ENCODE measurements at regions not wholly inside any gene's neighbourhood (a gene's known extent, or its start where the extent isn't known, plus 50 kb on each side); places are given as distances from the start of the nearest gene placed in this dataset.

- H2BK120ac ChIP-seq (ENCODE audit: low read depth, low read length, poor library complexity, severe bottlenecking): no peak overlapping the region
- no peaks in the 10 kb centered on the region for H3K79me2 ChIP-seq (ENCODE audit: insufficient read depth, low read length)
- WGBS (ENCODE audit: extremely low coverage, insufficient read length, low lambda C conversion rate): no CpG with 5 or more reads among the region's 3 CpGs
- H2BK5ac ChIP-seq (ENCODE audit: insufficient read length, low read length): no peak overlapping the region
- H3K9me3 Mint-ChIP-seq: no peaks in the 10 kb centered on the region; a peak in 1 of 5 replicates
- H4K20me1 ChIP-seq (ENCODE audit: control insufficient read depth, insufficient read depth, insufficient read length): no peaks in the 10 kb centered on the region
- no peak overlapping the region for H3T11ph ChIP-seq (ENCODE audit: low read length)
- H2BK20ac ChIP-seq (ENCODE audit: low read depth, low read length, poor library complexity, severe bottlenecking): no peak overlapping the region
- no peak for DNase-seq
- no peaks in the 10 kb centered on the region; a peak in 1 of 7 replicates for H3K36me3 Mint-ChIP-seq (ENCODE audit: insufficient read depth in 1 of 3, low read depth in 3 of 3)
- H4K5ac ChIP-seq (ENCODE audit: insufficient read length, low read depth, low read length): no peak overlapping the region
- H3K56ac ChIP-seq (ENCODE audit: insufficient read length, low read depth, low read length): no peak overlapping the region
- no peaks in the 10 kb centered on the region for H3K23me2 ChIP-seq (ENCODE audit: insufficient read length, low read depth, low read length, poor library complexity, severe bottlenecking)
- no peaks in the 10 kb centered on the region for H3K27me3 ChIP-seq (ENCODE audit: insufficient read depth, low read length)
- TF ChIP-seq CTCF (conservative IDR thresholded peaks at IDR 0.05): no peak
- H2BK15ac ChIP-seq (ENCODE audit: low read depth, low read length): no peak overlapping the region
- H4K91ac ChIP-seq (ENCODE audit: insufficient read length, low read depth, low read length): no peak overlapping the region
- no peak overlapping the region for H3K18ac ChIP-seq (ENCODE audit: insufficient read length, low read depth, low read length)
- H3K79me1 ChIP-seq (ENCODE audit: insufficient read depth, low read depth, low read length, poor library complexity, severe bottlenecking): no peaks in the 10 kb centered on the region
- no peak overlapping the region for H3K9ac ChIP-seq (ENCODE audit: extremely low read depth, insufficient read length, low read length)
- H3K4me1 ChIP-seq (ENCODE audit: insufficient read depth, low read length): no peaks in the 10 kb centered on the region
- no peaks in the 10 kb centered on the region for H3K27me3 Mint-ChIP-seq (ENCODE audit: low read depth)
- no peak overlapping the region for H3K14ac ChIP-seq (ENCODE audit: insufficient read depth, low read length)
- no peak overlapping the region for H3K27ac ChIP-seq (ENCODE audit: insufficient read length, low read depth, low read length)
- no peak overlapping the region for H3K27ac Mint-ChIP-seq
- H2AK5ac ChIP-seq (ENCODE audit: insufficient read length, low read length): no peak overlapping the region
- no peaks in the 10 kb centered on the region; a peak in 1 of 4 replicates for H3K4me1 Mint-ChIP-seq
- no peak overlapping the region for H2BK12ac ChIP-seq (ENCODE audit: insufficient read length, low read depth, low read length)
- no peak overlapping the region for H3K4me3 Mint-ChIP-seq
- H3K4ac ChIP-seq (ENCODE audit: low read depth, low read length): no peak overlapping the region
- H3K4me2 ChIP-seq (ENCODE audit: insufficient read depth, insufficient read length, low read length): no peak overlapping the region
- no peak overlapping the region for H3K23ac ChIP-seq (ENCODE audit: insufficient read length, low read depth, low read length)
- no peaks in the 10 kb centered on the region for H3K9me3 ChIP-seq (ENCODE audit: control insufficient read depth, low read depth, low read length)
- no peak overlapping the region for H2AFZ ChIP-seq (ENCODE audit: low read length)
- H4K8ac ChIP-seq (replicated peaks; ENCODE audit: insufficient read length, low read depth, low read length): no peak overlapping the region
Measured at GRCh38 chr7:93747019-93747418, 143.5 kb downstream of the TFPI2 start.

Measured in H9 (cell line).